Ovary (tissue), 7 donors: ENCODE measurements at regions not wholly inside any gene's neighbourhood (a gene's known extent, or its start where the extent isn't known, plus 50 kb on each side); places are given as distances from the start of the nearest gene placed in this dataset.

ENCODE experiments used
- DNase-seq, 5 donors: peaks; one replicate each; pipeline ENCODE4 v3.0.0-alpha.2; 2019 to 2020
- H3K27ac ChIP-seq, 2 donors: fragments of 200-600 bp; one replicate each; pipeline versions ENCODE4 v1.5.1 to v1.8.0; 2019 to 2022
- H3K27me3 ChIP-seq: fragments of 200-600 bp; one replicate; pipeline ENCODE4 v1.8.0; 2022
- H3K36me3 ChIP-seq: fragments of 200-600 bp; sonication (generic); one replicate; pipeline ENCODE4 v1.5.1; 2019
- H3K4me1 ChIP-seq: one replicate; pipeline ENCODE4 v1.8.1; 2013; ENCODE audit warnings: mild to moderate bottlenecking, moderate library complexity; ENCODE audit not compliant: insufficient read depth
- H3K4me3 ChIP-seq: fragments of 200-600 bp; sonication (generic); one replicate; pipeline ENCODE4 v1.5.1; 2017
- H3K9me3 ChIP-seq, 2 donors: fragments of 200-600 bp in 1 of 2; sonication (generic) in 1 of 2; one replicate each; pipeline versions ENCODE4 v1.5.1 to v1.8.1; 2013 to 2019; ENCODE audit warnings: mild to moderate bottlenecking in 1 of 2, moderate library complexity in 1 of 2
- CTCF ChIP-seq, 3 donors: fragments of 450-650 bp in 2 of 3; fragments of 200-600 bp in 1 of 3; IDR thresholded peaks; one replicate each; pipeline versions ENCODE4 v1.5.1 to v1.8.0; 2016 to 2022; ENCODE audit warnings: antibody characterized with exemption in 3 of 3, mild to moderate bottlenecking in 1 of 3
- EP300 ChIP-seq: sonication (generic); formaldehyde crosslinking; IDR thresholded peaks from one replicate; pipeline ENCODE4 v1.6.1; 2017; ENCODE audit warnings: antibody characterized with exemption
- POLR2A ChIP-seq: fragments of 450-650 bp; IDR thresholded peaks from one replicate; pipeline ENCODE4 v1.6.1; 2017; ENCODE audit warnings: antibody characterized with exemption, mild to moderate bottlenecking, moderate library complexity
- WGBS, 3 donors: extraction: QIAGEN DNeasy Blood & Tissue Kit in 1 of 3; methylation state at CpG; one replicate each; pipeline versions ENCODE4 v1.1.5 to v1.1.7; 2013 to 2017; 5-methylcytosine and 5-hydroxymethylcytosine counted together
- intact Hi-C, 4 donors: fragments of 100-400 bp; cut with DNase I; formaldehyde crosslinking; loops; one replicate each; pipeline versions ENCODE4 v1.11.0 to v1.15.1; 2022 to 2023
- donor health status: DM: no; HTN: no; CAD: no; lungs with moderate emphysema.
- donor health status: DM: no; HTN: no; CAD: no.
- donor health status: Bipolar disorder and iron deficiency.
- donor health status: DM: no; HTN: no; CAD: no.
- donor health status: DM: yes; HTN: yes; CAD: no.

GRCh38 chr9:65437724-65438123 is 152.7 kb upstream of the FOXD4L5 start:
- no peak for DNase-seq

DNA sequence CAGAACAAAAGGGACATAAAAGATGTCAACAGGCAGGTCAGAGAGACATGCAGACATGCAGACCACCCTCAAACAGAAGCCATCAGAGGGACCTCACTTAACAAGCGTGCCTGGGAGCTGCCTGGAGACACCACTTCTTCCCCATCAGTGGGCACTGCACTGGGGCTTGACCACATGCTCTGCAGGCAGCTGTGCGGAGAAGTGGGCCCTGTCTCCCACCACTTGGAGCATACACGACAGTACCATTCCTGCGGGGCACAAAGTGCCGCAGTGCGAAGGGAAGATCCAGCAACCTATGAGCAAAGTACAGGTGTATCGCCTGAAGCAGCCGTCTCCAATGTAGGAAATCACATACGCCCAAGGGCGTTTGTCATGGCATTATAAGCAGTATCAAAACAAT is 150.5 kb upstream of the FOXD4L5 start:
- intact Hi-C loops = no loop called here
- Histone ChIP-seq H3K27me3 (no peaks in the 10 kb centered on the region), H3K4me3 (no peak overlapping the region), H3K27ac (no peak overlapping the region), H3K4me1 (no peaks in the 10 kb centered on the region), H3K36me3 (no peaks in the 10 kb centered on the region), H3K9me3 (no peaks in the 10 kb centered on the region)
- DNase-seq = no peak
- no peak for TF ChIP-seq EP300
- TF ChIP-seq CTCF (IDR thresholded peaks at IDR 0.05) = no peak
- TF ChIP-seq POLR2A = no peak
- WGBS, 3 donors = 84 to 89% (median 84%) methylated on average over 10 of the region's 10 CpGs

More at GRCh38 chr9:65437724-65438123, 152.7 kb upstream of the FOXD4L5 start:
- H3K9me3 ChIP-seq = no peaks in the 10 kb centered on the region
- WGBS, 3 donors = 60 to 81% (median 72%) methylated on average over 2 of the region's 2 CpGs
- no peaks in the 10 kb centered on the region for H3K36me3 ChIP-seq
- intact Hi-C loops = no loop called here
- H3K4me1 ChIP-seq = no peaks in the 10 kb centered on the region
- no peaks in the 10 kb centered on the region for H3K27me3 ChIP-seq
- TF ChIP-seq CTCF (IDR thresholded peaks at IDR 0.05) (no peak), POLR2A (no peak), EP300 (no peak)
- no peak overlapping the region for H3K4me3 ChIP-seq
- H3K27ac ChIP-seq = no peak overlapping the region

DNA sequence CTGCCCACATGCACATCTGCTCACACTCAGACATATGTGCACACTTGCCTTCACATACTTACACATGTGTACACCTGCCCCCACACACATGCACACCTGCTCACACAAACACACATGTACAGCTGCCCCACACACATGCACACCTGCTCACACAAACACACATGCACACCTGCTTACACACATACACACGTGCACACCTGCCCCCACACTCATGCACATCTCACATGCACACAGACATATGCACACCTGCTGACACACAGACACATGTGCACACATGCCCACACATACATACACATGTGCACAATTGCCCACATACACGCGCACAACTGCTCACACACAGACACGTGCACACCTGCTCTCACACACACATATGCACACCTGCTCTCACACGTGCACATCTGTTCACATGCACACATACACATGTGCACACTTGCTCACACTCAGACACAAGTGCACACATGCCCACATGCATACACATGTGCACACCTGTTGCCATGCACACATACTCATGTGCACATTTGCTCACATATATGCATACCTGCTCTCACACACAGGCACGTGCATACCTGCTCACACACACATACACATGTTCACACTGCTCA is 147.8 kb upstream of the FOXD4L5 start:
- H3K4me1 ChIP-seq = no peaks in the 10 kb centered on the region
- no peaks in the 10 kb centered on the region for H3K27me3 ChIP-seq
- H3K4me3 ChIP-seq = no peak overlapping the region
- H3K36me3 ChIP-seq = no peaks in the 10 kb centered on the region
- DNase-seq = no peak
- WGBS, 3 donors = 90 to 91% (median 90%) methylated on average over 6 of the region's 6 CpGs
- H3K9me3 ChIP-seq = no peaks in the 10 kb centered on the region
- TF ChIP-seq POLR2A (no peak), EP300 (no peak), CTCF (IDR thresholded peaks at IDR 0.05) (no peak)
- no peak overlapping the region for H3K27ac ChIP-seq
- intact Hi-C loops = no loop called here

DNA sequence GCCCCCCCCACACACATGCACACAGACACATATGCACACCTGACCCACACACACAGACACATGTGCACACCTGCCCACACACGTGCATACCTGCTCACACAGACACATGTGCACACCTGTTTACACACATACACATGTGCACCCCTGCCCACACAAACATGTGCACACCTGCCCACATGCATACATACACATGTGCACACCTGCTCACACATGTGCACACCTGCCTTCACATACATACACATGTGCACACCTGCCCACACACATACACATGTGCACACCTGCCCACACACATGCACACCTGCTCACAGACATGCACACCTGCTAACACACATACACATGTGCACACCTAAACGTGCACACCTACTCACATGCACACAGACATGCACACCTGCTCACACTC is 147.0 kb upstream of the FOXD4L5 start:
- TF ChIP-seq EP300 (no peak), CTCF (IDR thresholded peaks at IDR 0.05) (no peak), POLR2A (no peak)
- Histone ChIP-seq H3K4me1 (no peaks in the 10 kb centered on the region), H3K27me3 (no peaks in the 10 kb centered on the region), H3K27ac (no peak overlapping the region), H3K9me3 (no peaks in the 10 kb centered on the region), H3K4me3 (no peak overlapping the region), H3K36me3 (no peaks in the 10 kb centered on the region)
- intact Hi-C loops = no loop called here
- no peak for DNase-seq
- 73 to 86% (median 77%) methylated on average over 2 of the region's 2 CpGs for WGBS, 3 donors
